NCI-H526 (cell line): ENCODE measurements at regions not wholly inside any gene's neighbourhood (a gene's known extent, or its start where the extent isn't known, plus 50 kb on each side); places are given as distances from the start of the nearest gene placed in this dataset.
"Not testable (repeated sequence)": the region's sequence is repeated elsewhere in the genome, so short reads cannot be mapped to it uniquely, and the experiment has no call there.

ENCODE experiments used
- DNase-seq, 2 experiments: peaks; one replicate each; lab custom pipeline; 2025; lab: John Stamatoyannopoulos, UW

DNA sequence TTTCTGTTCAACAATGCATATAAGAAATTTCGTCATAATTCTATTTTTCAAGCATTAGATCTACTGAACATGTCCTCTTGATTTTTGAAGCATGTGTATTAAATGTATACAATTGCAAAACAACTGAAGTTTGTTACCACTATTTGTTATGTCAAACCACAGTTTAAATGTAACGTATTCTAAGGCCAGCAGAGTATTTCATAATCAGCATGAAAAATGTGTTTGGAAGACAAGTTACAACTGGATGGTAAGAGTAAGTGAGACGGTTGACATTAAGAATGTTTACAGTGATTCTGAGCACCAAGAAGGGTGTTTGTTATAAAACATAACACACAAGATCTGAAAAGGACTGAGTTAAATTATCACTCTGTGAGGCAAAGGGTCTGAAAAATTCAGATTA lies 738.4 kb downstream of the PLOD2 start:
- no peak for DNase-seq

DNA sequence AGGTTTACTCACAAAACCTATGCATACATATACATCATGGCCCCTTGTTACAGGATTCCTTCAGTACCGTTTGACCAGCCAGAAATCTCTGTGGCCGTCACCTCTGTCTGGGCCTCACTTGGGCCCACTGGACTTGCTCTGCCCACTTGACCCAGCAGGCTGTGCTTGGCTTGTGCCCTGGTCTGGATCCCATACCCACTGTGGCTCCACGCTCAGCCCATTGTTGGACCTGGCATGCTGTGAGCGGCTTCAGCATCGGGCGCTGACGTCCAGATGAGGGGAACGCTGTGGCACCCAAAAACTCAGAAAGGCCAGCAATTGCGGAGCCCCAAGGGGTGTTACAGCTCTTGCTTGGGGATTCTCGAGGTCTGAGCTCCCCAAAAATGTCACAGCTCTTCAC lies 733.6 kb downstream of the PLOD2 start:
- no peak for DNase-seq

DNA sequence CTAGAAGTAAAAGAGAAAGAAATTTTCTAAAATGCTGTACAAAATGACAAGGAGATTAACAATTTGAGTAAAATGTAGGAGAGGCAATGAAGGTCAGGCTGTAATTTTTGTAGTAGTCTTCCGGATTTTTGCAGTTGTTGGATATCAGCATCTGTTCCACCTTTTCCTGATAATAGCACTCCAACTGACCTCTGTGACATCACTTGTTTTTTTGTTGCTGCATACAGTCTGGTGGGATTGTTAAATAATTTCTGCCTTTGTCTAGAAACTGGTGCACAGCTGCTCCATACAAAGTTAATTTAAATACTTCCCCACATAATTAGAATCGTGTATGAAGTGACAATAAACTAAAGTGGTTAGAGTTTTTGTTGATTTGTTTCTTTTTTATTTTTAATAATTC lies 731.4 kb downstream of the PLOD2 start:
- peak in 1 of 2 experiments; percentile 12 for DNase-seq

DNA sequence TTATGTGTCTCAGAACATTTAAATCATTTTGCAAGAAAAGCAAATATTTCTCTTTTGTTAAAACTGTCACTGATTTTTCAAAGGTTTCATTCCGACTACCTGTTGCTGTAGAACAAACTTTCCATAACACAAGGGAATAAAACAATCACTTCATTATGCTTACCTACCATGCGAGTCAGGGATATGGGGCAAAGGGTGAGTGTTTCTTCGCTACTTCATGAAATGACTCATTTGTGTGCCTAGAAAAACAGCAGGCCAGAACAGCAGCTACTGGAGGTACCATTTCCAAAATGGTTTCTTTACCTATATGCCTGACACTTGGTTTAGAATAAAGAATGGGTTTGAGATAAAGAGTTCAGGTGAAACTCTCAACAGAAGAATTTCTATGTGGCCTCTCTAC lies 712.5 kb downstream of the PLOD2 start:
- DNase-seq = no peak

DNA sequence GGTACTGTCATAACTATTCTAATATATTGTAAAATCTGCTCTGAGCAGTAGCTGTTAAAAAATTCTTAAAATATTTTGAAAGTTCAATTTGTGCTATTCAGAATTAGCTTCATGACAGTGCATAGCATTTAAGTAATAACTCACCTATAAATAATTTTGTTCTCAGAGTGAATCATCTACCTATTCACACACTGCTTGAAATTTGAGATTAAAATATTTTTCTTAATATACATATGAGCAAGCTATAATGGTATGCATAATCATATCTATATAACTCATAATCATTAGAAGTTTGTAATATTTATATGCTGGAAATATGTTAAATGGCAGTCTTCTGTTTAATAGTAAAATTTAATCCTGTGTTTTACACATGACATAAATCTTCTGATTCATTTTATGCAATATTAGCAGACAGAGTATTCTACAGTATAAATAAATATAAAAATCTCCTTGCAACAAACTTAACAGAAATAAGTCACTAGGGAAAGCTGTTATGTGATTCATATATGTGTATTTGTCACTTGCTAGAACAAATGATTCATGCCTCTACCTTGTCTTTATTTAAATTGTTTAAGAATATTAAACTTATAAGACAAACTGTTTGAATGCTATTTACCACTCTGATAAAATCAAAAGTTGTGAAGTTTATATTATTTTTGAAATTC lies 710.8 kb downstream of the PLOD2 start:
- no peak for DNase-seq

DNA sequence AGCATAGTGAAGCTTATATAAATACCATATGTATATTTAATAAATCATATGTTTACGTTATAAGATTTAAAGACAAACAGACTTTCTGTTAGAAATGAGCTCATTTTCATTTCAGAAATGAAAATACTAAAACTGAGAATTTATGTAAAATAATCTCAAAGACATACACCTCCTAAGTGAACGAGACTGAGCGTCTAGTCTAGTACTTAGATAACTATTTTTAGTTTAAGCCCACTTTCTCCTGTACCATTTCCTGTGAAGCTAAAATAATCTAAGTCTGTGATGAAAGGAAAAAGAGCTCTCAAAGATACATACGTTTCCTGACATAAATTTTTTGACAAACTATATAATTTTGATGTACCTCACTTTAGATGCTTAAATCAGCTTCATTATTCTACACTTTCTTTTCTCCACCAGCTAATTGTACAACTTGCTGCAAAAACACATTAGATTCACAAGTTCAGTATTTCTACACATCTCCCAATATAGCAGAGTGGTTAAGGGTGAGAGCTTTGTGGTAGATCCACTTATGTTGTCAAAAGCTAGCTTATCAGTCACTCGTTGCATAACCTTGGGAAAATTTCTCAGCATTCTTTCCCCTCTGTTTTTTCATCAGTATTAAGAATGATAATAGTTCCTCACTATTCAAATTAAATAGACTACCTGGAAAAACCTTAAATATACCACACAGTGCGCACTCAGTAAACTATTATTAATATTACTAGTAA lies 703.0 kb downstream of the PLOD2 start:
- no peak for DNase-seq

DNA sequence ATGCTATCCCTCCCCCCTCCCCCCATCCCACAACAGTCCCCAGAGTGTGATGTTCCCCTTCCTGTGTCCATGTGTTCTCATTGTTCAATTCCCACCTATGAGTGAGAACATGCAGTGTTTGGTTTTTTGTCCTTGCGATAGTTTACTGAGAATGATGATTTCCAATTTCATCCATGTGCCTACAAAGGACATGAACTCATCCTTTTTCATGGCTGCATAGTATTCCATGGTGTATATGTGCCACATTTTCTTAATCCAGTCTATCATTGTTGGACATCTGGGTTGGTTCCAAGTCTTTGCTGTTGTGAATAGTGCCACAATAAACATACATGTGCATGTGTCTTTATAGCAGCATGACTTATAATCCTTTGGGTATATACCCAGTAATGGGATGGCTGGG lies 701.3 kb downstream of the PLOD2 start:
- not testable (repeated sequence) for DNase-seq

DNA sequence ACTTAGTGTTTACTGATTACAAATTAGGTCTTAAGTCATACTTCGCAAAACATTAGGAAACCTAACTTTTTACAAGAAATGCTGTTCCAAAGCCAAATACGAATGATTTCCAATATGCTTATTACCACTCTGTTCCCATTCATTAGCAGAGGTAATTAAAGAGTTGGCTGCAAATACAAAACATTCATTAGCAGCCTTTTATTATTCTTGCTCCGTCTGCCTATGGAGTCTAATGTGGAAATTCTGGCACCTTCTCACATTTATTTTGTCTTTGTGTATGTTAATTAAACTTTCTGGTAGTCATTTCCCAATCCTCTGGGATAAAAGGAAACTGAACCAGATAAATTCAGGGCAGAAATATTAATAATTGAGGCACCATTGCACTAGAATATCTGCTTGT lies 689.0 kb downstream of the PLOD2 start:
- no peak for DNase-seq

DNA sequence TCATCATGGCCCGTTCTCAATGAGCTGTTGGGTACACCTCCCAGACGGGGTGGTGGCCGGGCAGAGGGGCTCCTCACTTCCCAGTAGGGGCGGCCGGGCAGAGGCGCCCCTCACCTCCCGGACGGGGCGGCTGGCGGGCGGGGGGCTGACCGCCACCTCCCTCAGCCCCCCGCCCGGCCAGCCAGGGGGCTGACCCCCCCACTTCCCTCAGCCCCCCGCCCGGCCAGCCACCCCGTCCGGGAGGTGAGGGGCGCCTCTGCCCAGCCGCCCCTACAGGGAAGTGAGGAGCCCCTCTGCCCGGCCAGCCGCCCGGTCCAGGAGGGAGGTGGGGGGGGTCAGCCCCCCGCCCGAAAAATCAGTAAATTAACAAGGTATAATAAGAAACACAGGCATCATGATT lies 678.2 kb downstream of the PLOD2 start:
- not testable (repeated sequence) for DNase-seq

DNA sequence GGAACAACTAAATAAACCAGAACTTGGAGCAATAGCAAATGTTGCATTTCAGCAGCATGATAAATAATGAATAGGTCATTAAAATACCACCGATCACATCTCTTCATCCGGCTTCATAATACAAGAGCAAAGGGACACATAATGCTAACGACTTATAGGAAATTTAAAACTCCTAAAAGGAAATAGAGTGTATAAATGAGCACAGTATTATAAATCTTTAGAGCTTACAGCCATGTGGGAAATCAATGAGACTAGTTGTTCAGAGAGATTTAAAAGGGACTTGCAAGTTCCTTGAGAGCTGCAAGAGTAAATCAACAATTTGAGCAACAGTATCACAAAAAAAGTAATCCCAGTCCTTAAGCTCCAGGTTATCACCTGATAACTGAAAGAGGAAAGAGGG lies 677.0 kb downstream of the PLOD2 start:
- no peak for DNase-seq

DNA sequence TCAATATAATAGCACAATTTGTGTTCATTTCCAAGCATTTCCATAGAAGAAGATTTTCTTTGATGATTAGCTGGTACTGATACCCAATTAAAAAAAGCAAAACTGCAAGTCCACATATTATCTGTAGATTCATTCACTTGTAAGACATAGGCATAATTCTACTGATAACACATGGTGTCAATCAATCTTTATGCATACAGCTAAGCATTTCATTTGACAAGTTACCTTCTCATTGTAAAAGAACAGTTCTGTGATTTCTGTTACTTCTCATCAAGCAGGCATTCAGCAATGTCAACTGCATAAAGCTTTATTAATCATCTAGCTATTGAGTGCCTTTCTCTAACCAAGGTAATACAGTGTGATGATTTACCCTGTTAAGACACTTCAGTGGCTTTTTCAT lies 672.0 kb downstream of the PLOD2 start:
- no peak for DNase-seq

DNA sequence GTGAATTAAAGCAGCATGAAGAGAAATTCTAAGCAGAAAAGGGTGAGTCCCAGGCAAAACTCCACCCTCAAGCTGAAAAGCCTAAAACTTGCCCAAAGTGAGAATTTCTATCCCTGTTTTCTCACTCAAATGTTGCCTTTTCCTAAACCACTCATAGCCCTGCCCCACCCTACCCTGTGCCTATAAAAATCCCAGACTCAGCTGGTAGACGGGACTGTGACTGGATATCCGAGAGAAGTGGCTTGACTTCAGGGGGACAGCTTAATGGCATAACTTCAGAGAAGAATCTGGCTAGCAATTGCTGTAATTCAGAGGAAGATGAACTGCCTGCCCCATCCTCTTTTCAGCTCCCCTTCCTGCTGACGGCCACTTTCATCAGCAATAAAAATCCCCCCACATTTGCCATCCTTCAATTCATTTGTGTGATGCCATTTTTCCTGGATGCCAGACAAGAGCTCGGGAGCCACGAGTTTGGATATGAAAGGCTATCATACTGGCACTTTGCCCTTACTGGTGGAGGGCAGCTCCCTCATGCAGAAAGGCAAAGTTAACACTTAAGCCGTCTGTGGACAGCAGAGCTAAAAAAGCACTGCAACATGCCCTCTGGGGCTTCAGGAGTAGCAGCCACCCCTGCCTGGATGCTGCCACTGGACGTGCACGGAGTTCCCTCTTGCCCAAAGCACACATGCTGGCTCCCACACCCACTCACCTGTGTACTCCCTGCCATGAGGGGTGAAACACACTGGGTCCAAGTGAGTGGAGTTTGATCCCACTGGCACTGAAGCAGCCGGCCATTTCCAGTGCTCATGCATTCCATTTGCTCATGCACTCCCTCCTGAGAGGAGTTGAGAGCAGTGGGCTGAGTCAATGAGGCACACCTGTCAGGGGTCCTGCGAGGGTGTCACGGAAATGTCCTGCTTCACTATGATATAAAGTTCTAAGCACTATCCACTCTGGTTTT lies 670.6 kb downstream of the PLOD2 start:
- no peak for DNase-seq

DNA sequence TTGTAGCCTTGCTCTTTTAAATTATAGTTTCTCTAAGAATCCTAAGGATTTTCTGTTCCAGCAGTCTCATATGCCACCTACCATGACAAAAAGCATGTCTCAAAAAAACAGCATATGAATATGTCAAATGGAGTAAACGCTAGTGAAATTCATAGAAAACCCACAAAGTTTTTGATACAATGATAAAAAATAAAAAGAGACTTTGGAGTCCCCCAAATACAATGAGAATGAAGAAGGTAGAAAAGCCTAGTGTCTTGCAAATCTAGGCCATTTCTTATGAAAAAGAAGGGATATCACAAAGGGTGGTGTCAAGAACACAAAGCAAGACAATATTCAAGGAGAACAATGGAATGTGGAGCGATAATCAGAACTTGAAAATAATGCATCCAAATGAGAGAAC lies 668.5 kb downstream of the PLOD2 start:
- DNase-seq = no peak

DNA sequence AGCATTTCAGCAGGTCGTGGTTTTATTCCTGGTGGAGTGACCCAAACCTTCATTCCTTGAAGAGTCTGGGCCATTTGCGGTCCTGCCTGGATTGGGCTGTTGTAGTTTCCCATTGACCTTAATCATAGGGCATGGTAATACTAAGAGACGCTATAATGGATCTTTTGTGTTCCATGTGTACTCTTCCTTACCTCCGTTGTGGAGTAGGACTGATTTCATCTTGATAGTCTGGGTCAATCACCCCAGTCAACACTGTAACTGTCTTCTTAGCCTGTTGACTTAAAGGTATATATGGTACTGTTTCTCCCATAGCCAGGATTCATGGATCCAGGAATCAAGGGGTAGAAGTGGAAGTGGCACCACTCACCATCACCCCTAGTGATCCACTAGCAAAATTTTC lies 643.6 kb downstream of the PLOD2 start:
- not testable (repeated sequence) for DNase-seq

DNA sequence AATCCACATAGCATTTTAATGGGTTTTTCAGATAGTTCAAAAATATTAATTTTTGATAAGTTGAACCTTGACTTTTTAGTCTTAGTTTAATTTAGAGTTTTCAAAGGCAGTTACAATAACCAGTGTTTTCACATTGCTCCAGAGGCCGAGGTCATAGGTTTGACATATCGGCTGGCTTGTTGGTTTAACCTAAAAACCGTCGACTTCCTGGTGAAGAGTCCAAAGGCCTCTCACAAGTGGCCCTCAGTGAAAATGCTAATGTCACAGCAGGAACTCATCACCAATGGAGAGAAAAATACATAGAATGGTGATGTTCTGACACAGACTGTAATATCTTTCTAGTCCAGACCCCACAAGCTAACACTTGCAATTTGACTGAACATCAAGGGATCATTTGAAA lies 642.3 kb downstream of the PLOD2 start:
- DNase-seq = peak; percentile 44 to 70

DNA sequence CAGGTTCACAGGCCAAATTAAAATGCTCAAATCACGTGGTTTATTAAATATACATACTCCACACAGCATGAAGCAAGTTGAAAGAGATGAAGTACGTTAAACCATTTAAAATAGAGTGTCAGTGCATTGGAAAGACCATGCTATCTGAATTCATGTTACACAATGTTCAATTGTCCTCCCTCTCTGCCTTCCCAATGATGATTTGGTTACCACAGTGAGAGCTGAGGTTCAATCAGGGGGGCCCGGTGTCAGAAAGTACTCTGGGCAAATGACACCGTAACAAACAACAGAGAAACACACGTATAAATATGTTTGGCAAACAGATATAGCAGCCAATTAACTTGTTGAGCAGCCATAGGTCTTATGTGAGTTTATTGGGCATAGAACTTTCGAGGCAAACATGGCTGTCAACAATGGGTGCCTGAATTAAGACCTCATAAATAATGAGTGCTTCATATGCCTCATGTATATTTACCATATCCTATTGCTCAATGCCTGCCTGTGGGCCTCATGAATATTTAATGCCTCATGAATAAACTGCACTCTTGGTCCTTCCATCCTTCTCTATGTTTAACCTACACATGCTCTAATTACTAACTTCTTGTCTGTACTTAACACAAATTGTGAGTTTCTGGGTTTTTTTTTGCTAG lies 641.5 kb downstream of the PLOD2 start:
- peak; percentile 93 to 95 for DNase-seq

DNA sequence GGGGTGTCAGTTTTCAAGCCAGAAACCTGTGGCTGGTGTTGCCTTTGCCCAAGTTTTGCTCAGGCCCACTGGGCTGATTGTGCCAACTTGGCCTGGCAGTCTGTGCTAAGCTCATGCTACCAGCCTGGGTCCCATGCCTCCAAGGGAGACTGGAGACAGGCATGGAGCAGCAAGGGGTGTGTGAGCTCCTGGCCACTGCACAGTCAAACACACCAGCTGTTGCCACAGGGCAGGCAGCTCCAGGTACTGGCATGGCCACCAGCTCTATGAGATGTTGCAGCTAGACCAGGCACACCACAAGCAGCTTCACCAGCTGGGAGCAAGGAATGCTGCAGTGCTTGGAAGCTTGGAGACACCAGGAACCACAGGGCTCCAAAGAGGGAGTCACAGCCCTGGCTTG lies 638.8 kb downstream of the PLOD2 start:
- DNase-seq = no peak

DNA sequence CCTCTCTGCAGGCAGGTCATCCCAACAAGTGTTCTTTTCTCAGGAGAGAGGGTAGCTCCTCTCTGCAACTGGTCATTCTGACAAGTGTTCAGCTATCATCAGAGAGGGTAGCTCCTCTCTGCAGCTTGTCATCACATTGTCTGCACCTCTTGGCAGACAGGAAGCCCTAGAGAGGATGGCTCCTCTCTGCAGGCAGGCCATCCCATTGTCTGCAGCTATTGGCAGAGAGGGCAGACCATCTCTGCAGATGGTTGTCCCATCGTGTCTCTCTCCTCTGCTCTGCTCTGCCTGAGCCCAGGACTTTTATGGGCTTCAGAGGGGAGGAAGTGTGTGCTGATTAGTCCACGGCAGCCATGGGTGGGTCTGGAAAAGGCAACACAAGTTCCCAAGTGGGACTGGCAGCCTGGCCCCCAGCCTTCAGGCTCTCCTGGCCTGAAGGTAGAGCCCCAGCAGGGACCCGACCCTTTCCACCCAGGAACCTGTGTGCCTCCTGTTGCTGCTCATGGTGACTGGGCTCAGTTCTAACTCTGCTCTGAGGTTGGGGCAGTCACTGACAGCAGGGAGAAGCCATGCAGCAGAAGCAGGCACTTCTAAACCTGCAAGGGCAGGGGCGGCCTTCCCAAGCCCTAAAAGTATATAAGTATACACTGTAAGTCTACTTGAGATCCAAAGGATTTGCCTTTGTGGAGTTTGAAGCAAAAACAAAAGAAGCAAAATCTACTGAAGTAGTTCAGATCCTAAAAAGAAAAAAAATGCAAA lies 637.9 kb downstream of the PLOD2 start:
- DNase-seq = no peak

DNA sequence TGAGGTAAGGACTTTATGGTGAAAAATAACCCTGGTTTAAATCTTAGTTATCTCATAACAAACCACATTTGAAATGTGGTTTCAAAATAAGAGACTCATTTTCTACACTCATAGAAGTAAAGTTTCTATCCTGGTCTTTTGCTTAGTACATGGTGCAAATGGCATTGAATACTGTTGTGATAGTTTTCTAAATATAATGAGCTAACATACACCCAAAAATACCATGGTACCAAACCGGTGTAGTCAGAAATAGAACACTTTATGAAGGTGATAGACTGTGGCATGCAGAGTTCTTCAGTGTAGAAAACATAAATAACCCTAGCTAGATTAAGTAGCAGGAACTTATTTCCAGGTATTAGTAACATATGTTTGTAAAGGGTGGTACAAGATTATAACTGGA lies 629.4 kb downstream of the PLOD2 start:
- no peak for DNase-seq

DNA sequence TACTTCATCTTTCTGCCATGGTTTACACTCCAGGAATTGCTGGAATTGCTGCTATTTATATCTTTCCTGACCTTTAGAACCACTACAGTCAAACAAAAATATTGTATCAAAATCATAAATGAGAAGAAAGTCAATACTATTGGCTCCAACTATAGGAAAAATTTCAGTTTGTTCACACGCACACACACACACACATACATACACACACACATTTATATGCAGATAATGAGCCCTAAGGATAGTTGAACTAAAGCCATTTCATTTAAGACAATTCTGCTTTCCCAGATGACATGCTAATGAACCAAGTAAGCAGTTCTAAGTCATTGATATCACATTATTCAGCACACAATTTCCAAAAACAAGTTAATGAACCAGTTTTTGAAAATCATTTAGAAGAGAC lies 627.3 kb downstream of the PLOD2 start:
- DNase-seq = no peak

DNA sequence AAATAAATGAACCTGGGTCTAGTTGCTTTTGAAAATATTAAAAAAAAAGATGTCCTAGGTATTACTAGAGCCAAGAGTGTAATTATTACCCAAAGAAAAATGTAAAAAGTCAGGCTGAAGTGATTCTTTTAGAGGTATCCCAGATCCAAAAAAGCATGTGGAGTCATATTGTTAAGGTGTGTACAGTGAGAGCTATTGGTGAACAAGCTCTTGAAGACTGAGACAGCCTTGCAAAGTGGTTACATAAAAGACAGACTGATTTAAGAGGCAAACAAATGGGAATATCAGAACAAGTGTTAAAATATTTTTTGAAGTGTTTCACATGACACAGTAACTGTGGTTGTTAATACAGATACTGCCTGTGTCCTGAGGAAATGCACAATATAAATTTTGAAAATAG lies 624.5 kb downstream of the PLOD2 start:
- no peak for DNase-seq

DNA sequence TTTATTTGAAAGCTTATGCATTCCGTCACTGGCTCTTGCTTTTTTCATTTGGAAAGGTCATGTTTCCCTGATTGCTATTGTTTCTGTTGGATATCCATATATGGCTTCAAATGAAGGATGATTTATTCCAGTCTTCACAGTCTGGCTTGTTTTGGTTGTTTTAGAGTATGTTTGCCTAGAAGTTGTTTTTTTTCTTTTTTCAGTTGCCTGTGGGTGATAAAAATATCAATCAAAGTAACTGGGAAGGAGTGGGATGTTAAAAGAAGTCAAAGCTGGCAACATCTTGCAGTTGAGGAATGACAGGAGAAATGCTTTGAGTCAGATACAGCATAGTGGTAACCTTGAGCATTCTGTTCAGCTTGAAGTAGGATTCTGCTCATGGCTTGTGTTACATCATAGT lies 610.5 kb downstream of the PLOD2 start:
- no peak for DNase-seq
